ENCODE measurements at regions not wholly inside any gene's neighbourhood (a gene's known extent, or its start where the extent isn't known, plus 50 kb on each side); places are given as distances from the start of the nearest gene placed in this dataset.

- Histone ChIP-seq H3K4me3 (no peak overlapping the region), H3K9me3 (no peaks in the 10 kb centered on the region), H3K27ac (no peak overlapping the region), H3K27me3 (no peaks in the 10 kb centered on the region), H3K36me3 (no peaks in the 10 kb centered on the region), H3K4me1 (peaks cover 10% of the 10 kb centered on the region)
- TF ChIP-seq CTCF (IDR thresholded peaks at IDR 0.05) (no peak), POLR2A (IDR thresholded peaks at IDR 0.05) (no peak), POLR2AphosphoS5 (IDR thresholded peaks at IDR 0.05; ENCODE audit: insufficient read depth in 1 of 2, low read depth in 1 of 2) (no peak)
- intact Hi-C loops (cut with DNase I): loop anchor here (10.0 kb wide), 1 partner anchor 293 kb away; no protein-coding TSS in a partner anchor
- DNase-seq (ENCODE audit: extremely low spot score in 2 of 2): no peak
These were observed 75.4 kb upstream of the SYT13 start for GRCh38 chr11:45361551-45361950.

- Histone ChIP-seq H3K4me1 (peaks cover 12% of the 10 kb centered on the region), H3K4me3 (peak overlapping the region; percentile 59 to 69), H3K9me3 (no peaks in the 10 kb centered on the region), H3K27ac (peak overlapping the region; percentile 13), H3K27me3 (no peaks in the 10 kb centered on the region), H3K36me3 (no peaks in the 10 kb centered on the region)
- intact Hi-C loops (cut with DNase I): loop anchor here (5.0 kb wide), 1 partner anchor 417 kb away; no protein-coding TSS in a partner anchor
- DNase-seq (ENCODE audit: extremely low spot score in 2 of 2): no peak
- TF ChIP-seq POLR2A (IDR thresholded peaks at IDR 0.05) (no peak), POLR2AphosphoS5 (IDR thresholded peaks at IDR 0.05; ENCODE audit: insufficient read depth in 1 of 2, low read depth in 1 of 2) (no peak), CTCF (IDR thresholded peaks at IDR 0.05) (no peak)
These were observed 69.5 kb upstream of the SYT13 start for GRCh38 chr11:45355706-45356041.

GRCh38 chr11:45354976-45355705, 69.0 kb upstream of the SYT13 start:
- peak; percentile 62 to 77 for TF ChIP-seq POLR2AphosphoS5 (IDR thresholded peaks at IDR 0.05; ENCODE audit: insufficient read depth in 1 of 2, low read depth in 1 of 2)
- no peak for TF ChIP-seq POLR2A (IDR thresholded peaks at IDR 0.05)
- TF ChIP-seq CTCF (IDR thresholded peaks at IDR 0.05): no peak
- Histone ChIP-seq H3K27ac (peak overlapping the region; percentile 13), H3K4me3 (peak overlapping the region; percentile 59 to 69), H3K27me3 (no peaks in the 10 kb centered on the region), H3K4me1 (peaks cover 12% of the 10 kb centered on the region), H3K9me3 (no peaks in the 10 kb centered on the region), H3K36me3 (no peaks in the 10 kb centered on the region)
- intact Hi-C loops (cut with DNase I): loop anchor here (5.0 kb wide), 1 partner anchor 417 kb away; no protein-coding TSS in a partner anchor
- no peak for DNase-seq (ENCODE audit: extremely low spot score in 2 of 2)

GRCh38 chr11:45348729-45349128, 62.6 kb upstream of the SYT13 start:
- no peak overlapping the region for H3K27ac ChIP-seq
- no peak for TF ChIP-seq POLR2AphosphoS5 (IDR thresholded peaks at IDR 0.05; ENCODE audit: insufficient read depth in 1 of 2, low read depth in 1 of 2)
- no peak for TF ChIP-seq CTCF (IDR thresholded peaks at IDR 0.05)
- no peak for TF ChIP-seq POLR2A (IDR thresholded peaks at IDR 0.05)
- intact Hi-C loops (cut with DNase I): no loop called here
- no peaks in the 10 kb centered on the region for H3K27me3 ChIP-seq
- DNase-seq (ENCODE audit: extremely low spot score in 2 of 2): peak in 1 of 2 donors; percentile 58
- no peak overlapping the region for H3K4me3 ChIP-seq
- no peaks in the 10 kb centered on the region for H3K9me3 ChIP-seq
- no peaks in the 10 kb centered on the region for H3K36me3 ChIP-seq
- H3K4me1 ChIP-seq: no peaks in the 10 kb centered on the region

- DNase-seq (ENCODE audit: extremely low spot score in 2 of 2): peak in 1 of 2 donors; percentile 71
- H3K4me3 ChIP-seq: no peak overlapping the region
- no peaks in the 10 kb centered on the region for H3K27me3 ChIP-seq
- no peaks in the 10 kb centered on the region for H3K4me1 ChIP-seq
- H3K27ac ChIP-seq: no peak overlapping the region
- no peaks in the 10 kb centered on the region for H3K36me3 ChIP-seq
- TF ChIP-seq POLR2AphosphoS5 (IDR thresholded peaks at IDR 0.05; ENCODE audit: insufficient read depth in 1 of 2, low read depth in 1 of 2) (no peak), CTCF (IDR thresholded peaks at IDR 0.05) (no peak), POLR2A (IDR thresholded peaks at IDR 0.05) (no peak)
- intact Hi-C loops (cut with DNase I): no loop called here
- H3K9me3 ChIP-seq: no peaks in the 10 kb centered on the region
These were observed 61.4 kb upstream of the SYT13 start for GRCh38 chr11:45347348-45348082.

All from vagina (tissue), 2 donors.